Liver (tissue), 8 donors: ENCODE measurements at regions not wholly inside any gene's neighbourhood (a gene's known extent, or its start where the extent isn't known, plus 50 kb on each side); places are given as distances from the start of the nearest gene placed in this dataset.

ENCODE experiments used
- DNase-seq: peaks from one replicate; pipeline ENCODE4 v3.0.0-alpha.2; 2017; ENCODE audit warnings: low spot score
- H3K27ac ChIP-seq, 2 donors: one replicate each; pipeline ENCODE4 v1.7.0; 2013; ENCODE audit warnings: inconsistent platforms in 2 of 2, low read length in 2 of 2, control low read depth in 1 of 2, low read depth in 1 of 2, mild to moderate bottlenecking in 1 of 2
- H3K27me3 ChIP-seq, 4 donors: one replicate each; pipeline versions ENCODE4 v1.6.1 to v1.7.0; 2013; ENCODE audit warnings: low read length in 3 of 4, inconsistent platforms in 1 of 4, mild to moderate bottlenecking in 1 of 4, moderate library complexity in 1 of 4; ENCODE audit not compliant: control insufficient read depth in 4 of 4, insufficient read depth in 4 of 4
- H3K36me3 ChIP-seq, 4 donors: one replicate each; pipeline versions ENCODE4 v1.6.1 to v1.7.0; 2013; ENCODE audit warnings: low read length in 3 of 4, mild to moderate bottlenecking in 3 of 4, low read depth in 1 of 4, moderate library complexity in 1 of 4; ENCODE audit not compliant: control insufficient read depth in 4 of 4, insufficient read depth in 3 of 4
- H3K4me1 ChIP-seq, 4 donors: one replicate each; pipeline versions ENCODE4 v1.6.1 to v1.7.0; 2013; ENCODE audit warnings: low read length in 3 of 4, mild to moderate bottlenecking in 3 of 4, moderate library complexity in 1 of 4; ENCODE audit not compliant: control insufficient read depth in 4 of 4, insufficient read depth in 4 of 4
- H3K4me3 ChIP-seq, 3 donors: one replicate each; pipeline versions ENCODE4 v1.6.1 to v1.7.0; 2013; ENCODE audit warnings: low read length in 3 of 3, control low read depth in 1 of 3, low read depth in 1 of 3, mild to moderate bottlenecking in 1 of 3
- H3K9ac ChIP-seq, 2 donors: one replicate each; pipeline ENCODE4 v1.7.0; 2013; ENCODE audit warnings: low read length in 2 of 2, mild to moderate bottlenecking in 2 of 2, moderate library complexity in 2 of 2, control low read depth in 1 of 2, low read depth in 1 of 2
- H3K9me3 ChIP-seq, 4 donors: one replicate each; pipeline versions ENCODE4 v1.6.1 to v1.7.0; 2013; ENCODE audit warnings: low read length in 3 of 4; ENCODE audit not compliant: control insufficient read depth in 4 of 4
- ATF3 ChIP-seq: IDR thresholded peaks from 2 replicates; pipeline ENCODE4 v1.6.1; 2016; ENCODE audit warnings: antibody characterized with exemption
- CTCF ChIP-seq: fragments of 150-350 bp; IDR thresholded peaks from 2 replicates; pipeline ENCODE4 v1.5.1; 2017; ENCODE audit warnings: improper control_type of control experiment, low read depth, low read length; ENCODE audit not compliant: missing input control
- EGR1 ChIP-seq, 2 donors: IDR thresholded peaks; 2 replicates each; pipeline ENCODE4 v1.6.1; 2016 to 2018; ENCODE audit warnings: antibody characterized with exemption in 2 of 2, low read depth in 2 of 2
- FOXA1 ChIP-seq: IDR thresholded peaks from 2 replicates; pipeline ENCODE4 v1.6.1; 2016; ENCODE audit warnings: antibody characterized with exemption
- FOXA2 ChIP-seq: IDR thresholded peaks from 2 replicates; pipeline ENCODE4 v1.6.1; 2016; ENCODE audit warnings: antibody characterized with exemption
- GABPA ChIP-seq, 2 donors: IDR thresholded peaks in 1 of 2; conservative IDR thresholded peaks in 1 of 2; 2 replicates each; pipeline ENCODE4 v1.6.1; 2016; ENCODE audit warnings: antibody characterized with exemption in 2 of 2, mild to moderate bottlenecking in 1 of 2, moderate library complexity in 1 of 2
- HNF4A ChIP-seq, 2 donors: conservative IDR thresholded peaks; 2 replicates each; pipeline ENCODE4 v1.6.1; 2016; ENCODE audit warnings: antibody characterized with exemption in 2 of 2, mild to moderate bottlenecking in 2 of 2
- HNF4G ChIP-seq: IDR thresholded peaks from 2 replicates; pipeline ENCODE4 v1.6.1; 2016; ENCODE audit warnings: antibody characterized with exemption
- JUND ChIP-seq, 2 donors: IDR thresholded peaks; 2 replicates each; pipeline ENCODE4 v1.6.1; 2016; ENCODE audit warnings: antibody characterized with exemption in 2 of 2
- MAX ChIP-seq: IDR thresholded peaks from 2 replicates; pipeline ENCODE4 v1.6.1; 2016; ENCODE audit warnings: antibody characterized with exemption
- NR2F2 ChIP-seq: IDR thresholded peaks from 2 replicates; pipeline ENCODE4 v1.6.1; 2016; ENCODE audit warnings: antibody characterized with exemption
- RAD21 ChIP-seq, 2 donors: IDR thresholded peaks; 2 replicates each; pipeline ENCODE4 v1.6.1; 2016; ENCODE audit warnings: antibody characterized with exemption in 2 of 2, mild to moderate bottlenecking in 2 of 2
- REST ChIP-seq: IDR thresholded peaks from 2 replicates; pipeline ENCODE4 v1.6.1; 2016; ENCODE audit warnings: antibody characterized with exemption, mild to moderate bottlenecking
- RXRA ChIP-seq, 2 donors: IDR thresholded peaks; 2 replicates each; pipeline ENCODE4 v1.6.1; 2017 to 2018; ENCODE audit warnings: antibody characterized with exemption in 2 of 2, mild to moderate bottlenecking in 1 of 2
- SP1 ChIP-seq: IDR thresholded peaks from 2 replicates; pipeline ENCODE4 v1.6.1; 2018; ENCODE audit warnings: antibody characterized with exemption, mild to moderate bottlenecking
- TAF1 ChIP-seq: conservative IDR thresholded peaks from 2 replicates; pipeline ENCODE4 v1.6.1; 2016; ENCODE audit warnings: antibody characterized with exemption, mild to moderate bottlenecking
- YY1 ChIP-seq: IDR thresholded peaks from 2 replicates; pipeline ENCODE4 v1.6.1; 2016; ENCODE audit warnings: antibody characterized with exemption, mild to moderate bottlenecking
- ZBTB33 ChIP-seq: IDR thresholded peaks from 2 replicates; pipeline ENCODE4 v1.6.1; 2016; ENCODE audit warnings: antibody characterized with exemption
- WGBS: extraction: QIAGEN DNeasy Blood & Tissue Kit; methylation state at CpG from one replicate; pipeline ENCODE4 v1.1.7; 2013; 5-methylcytosine and 5-hydroxymethylcytosine counted together
- donor health status: healthy.
- donor health status: healthy.
- donor health status: healthy.
- donor health status: healthy.
- donor health status: healthy.

- Histone ChIP-seq H3K4me3 (no peak overlapping the region), H3K36me3 (no peaks in the 10 kb centered on the region), H3K4me1 (no peaks in the 10 kb centered on the region), H3K27ac (no peak overlapping the region), H3K9me3 (no peaks in the 10 kb centered on the region), H3K27me3 (no peaks in the 10 kb centered on the region), H3K9ac (no peak overlapping the region)
- TF ChIP-seq FOXA2 = no peak
- TF ChIP-seq TAF1 = no peak
- TF ChIP-seq MAX = no peak
- no peak for TF ChIP-seq FOXA1
- TF ChIP-seq NR2F2 = no peak
- TF ChIP-seq ATF3 = no peak
- TF ChIP-seq REST = no peak
- no peak for TF ChIP-seq HNF4G
- TF ChIP-seq YY1 = no peak
- TF ChIP-seq RAD21 (IDR thresholded peaks at IDR 0.05) = no peak
- TF ChIP-seq GABPA (IDR thresholded peaks at IDR 0.05 in 1 of 2, conservative IDR thresholded peaks at IDR 0.05 in 1 of 2) = no peak
- no peak for TF ChIP-seq ZBTB33
- TF ChIP-seq JUND (IDR thresholded peaks at IDR 0.05) = no peak
- no peak for TF ChIP-seq EGR1 (IDR thresholded peaks at IDR 0.05; ENCODE audit: low read depth in 2 of 2)
- no peak for TF ChIP-seq HNF4A (conservative IDR thresholded peaks at IDR 0.05)
- no peak for TF ChIP-seq CTCF
- no peak for TF ChIP-seq SP1
- no peak for TF ChIP-seq RXRA (IDR thresholded peaks at IDR 0.05)
- 80% methylated on average over 2 of the region's 2 CpGs for WGBS
- no peak for DNase-seq
Measured at GRCh38 chr2:22810602-22811001, 574.4 kb upstream of the KLHL29 start.
